AG04450 (cell line): ENCODE measurements at regions not wholly inside any gene's neighbourhood (a gene's known extent, or its start where the extent isn't known, plus 50 kb on each side); places are given as distances from the start of the nearest gene placed in this dataset.

Source experiments
- CTCF ChIA-PET: fragments of 300-600, 350-600 bp; formaldehyde crosslinking; extraction: SDS; loops from one replicate; lab custom pipeline; 2022; ENCODE audit warnings: antibody characterized with exemption, inconsistent platforms; lab: Charles Lee
- POLR2A ChIA-PET: fragments of 350-600 bp; formaldehyde crosslinking; extraction: SDS; loops from one replicate; lab custom pipeline; 2021; ENCODE audit warnings: antibody characterized with exemption, inconsistent platforms; lab: Yijun Ruan, JAX
- DNase-seq: peaks from one replicate; pipeline ENCODE4 v3.0.0-alpha.2; 2011; ENCODE audit warnings: low read depth, low spot score
- H3K27ac ChIP-seq: one replicate; pipeline ENCODE4 v1.5.1; 2012; ENCODE audit warnings: low read depth, low read length, control low read depth
- H3K27me3 ChIP-seq: one replicate; pipeline ENCODE4 v1.6.0; 2012; ENCODE audit warnings: low read length; ENCODE audit not compliant: control insufficient read depth, insufficient read depth
- H3K4me3 ChIP-seq: 2 replicates; pipeline ENCODE4 v1.5.1; 2011; ENCODE audit warnings: mild to moderate bottlenecking, low read depth, low read length, control low read depth
- H3K9me3 ChIP-seq: 2 replicates; pipeline ENCODE4 v1.5.1; 2012; ENCODE audit warnings: low read length; ENCODE audit not compliant: control insufficient read depth, insufficient read depth
- TF ChIP-seq, protein P1 (sequence below): IDR thresholded peaks from 2 replicates; pipeline ENCODE4 v1.5.1; 2011; ENCODE audit warnings: low read depth, low read length, control low read depth, inconsistent platforms

DNA sequence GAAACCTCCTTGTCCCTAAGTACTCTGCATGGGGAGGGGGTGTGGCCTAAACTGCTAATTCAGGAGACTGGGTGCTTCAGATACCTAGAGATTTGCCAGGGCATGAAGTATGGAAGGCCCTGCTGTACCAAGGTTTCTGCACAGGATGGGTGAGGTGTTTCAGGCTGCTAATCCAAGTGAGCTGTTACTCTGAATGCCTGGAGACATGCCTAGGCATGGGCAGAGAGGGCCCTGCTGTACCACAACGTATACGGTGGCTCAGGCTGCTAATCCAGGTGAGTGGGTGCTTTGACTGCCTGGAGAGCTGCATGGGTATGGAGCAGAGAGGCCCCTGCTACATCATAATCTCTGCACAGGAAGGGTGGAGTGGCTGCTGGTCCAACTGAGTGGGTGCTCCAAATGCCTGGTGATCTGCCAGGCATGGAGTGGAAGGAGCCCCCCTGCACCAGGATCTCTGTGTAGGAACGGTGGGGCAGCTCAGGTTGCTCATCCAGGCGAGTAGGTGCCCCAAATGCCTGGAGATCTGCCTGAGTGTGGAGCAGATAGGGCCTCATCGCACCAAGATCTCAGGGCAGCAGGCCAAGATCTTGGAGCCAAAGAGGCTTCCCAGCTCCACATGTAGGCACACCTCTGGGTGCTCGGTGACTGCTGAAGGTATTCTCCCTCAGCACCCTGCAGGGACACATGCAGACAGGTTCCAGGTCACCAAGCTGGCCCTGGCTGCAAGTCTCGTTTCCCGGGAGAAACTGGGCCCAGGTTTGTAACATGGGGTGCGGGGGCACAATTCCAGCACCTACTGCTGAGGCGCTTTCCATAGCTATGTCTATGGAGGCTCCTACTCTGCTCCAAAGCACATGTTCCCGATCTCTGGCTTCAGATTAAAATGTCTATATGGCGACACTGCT, 252.5 kb upstream of the PLXNA2 start:
- Histone ChIP-seq H3K27ac (no peak overlapping the region), H3K27me3 (no peaks in the 10 kb centered on the region), H3K9me3 (no peaks in the 10 kb centered on the region), H3K4me3 (no peak overlapping the region)
- DNase-seq, result no peak
- TF ChIP-seq, protein P1, sequence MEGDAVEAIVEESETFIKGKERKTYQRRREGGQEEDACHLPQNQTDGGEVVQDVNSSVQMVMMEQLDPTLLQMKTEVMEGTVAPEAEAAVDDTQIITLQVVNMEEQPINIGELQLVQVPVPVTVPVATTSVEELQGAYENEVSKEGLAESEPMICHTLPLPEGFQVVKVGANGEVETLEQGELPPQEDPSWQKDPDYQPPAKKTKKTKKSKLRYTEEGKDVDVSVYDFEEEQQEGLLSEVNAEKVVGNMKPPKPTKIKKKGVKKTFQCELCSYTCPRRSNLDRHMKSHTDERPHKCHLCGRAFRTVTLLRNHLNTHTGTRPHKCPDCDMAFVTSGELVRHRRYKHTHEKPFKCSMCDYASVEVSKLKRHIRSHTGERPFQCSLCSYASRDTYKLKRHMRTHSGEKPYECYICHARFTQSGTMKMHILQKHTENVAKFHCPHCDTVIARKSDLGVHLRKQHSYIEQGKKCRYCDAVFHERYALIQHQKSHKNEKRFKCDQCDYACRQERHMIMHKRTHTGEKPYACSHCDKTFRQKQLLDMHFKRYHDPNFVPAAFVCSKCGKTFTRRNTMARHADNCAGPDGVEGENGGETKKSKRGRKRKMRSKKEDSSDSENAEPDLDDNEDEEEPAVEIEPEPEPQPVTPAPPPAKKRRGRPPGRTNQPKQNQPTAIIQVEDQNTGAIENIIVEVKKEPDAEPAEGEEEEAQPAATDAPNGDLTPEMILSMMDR, result no peak
- CTCF ChIA-PET, result no interaction called here
- POLR2A ChIA-PET, result no interaction called here

DNA sequence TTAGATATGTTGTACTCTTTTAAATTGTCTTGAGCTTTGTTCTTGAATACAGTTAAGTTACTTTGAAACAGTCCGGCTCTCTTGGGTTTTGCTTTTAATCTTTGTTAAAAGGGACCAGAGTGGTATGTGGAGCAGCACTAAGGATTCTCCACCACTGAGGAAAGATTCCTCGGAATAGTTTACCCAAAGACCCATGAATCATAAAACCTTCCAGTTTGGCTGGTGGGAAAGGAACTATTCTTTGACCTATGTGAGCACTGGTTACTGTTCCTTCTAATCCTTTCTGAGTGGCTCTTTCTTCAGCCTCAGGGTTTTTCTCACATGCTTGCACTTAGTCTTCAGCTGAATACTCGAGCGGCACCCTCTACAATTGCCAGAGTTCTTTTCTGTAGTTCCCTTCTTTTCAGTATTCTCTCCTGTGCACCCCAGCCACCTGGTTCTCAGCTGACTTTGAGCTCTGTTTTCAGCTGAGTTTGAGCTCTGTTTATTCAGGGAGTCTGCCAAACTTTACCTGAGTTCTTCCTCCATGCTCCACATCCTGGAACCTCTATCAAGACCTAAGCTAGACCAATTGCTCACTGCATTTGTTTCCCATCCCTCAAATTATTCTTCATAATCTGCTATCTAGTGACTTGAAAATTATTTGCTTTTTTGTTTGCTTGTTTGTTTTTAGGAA, 253.8 kb upstream of the PLXNA2 start:
- ChIA-PET POLR2A (no interaction called here), CTCF (interaction anchor here (0.6 kb wide), 1 partner anchor 9 kb away, joined by 3 read pairs; no protein-coding TSS in a partner anchor)
- Histone ChIP-seq H3K9me3 (no peaks in the 10 kb centered on the region), H3K4me3 (no peak overlapping the region), H3K27me3 (no peaks in the 10 kb centered on the region), H3K27ac (no peak overlapping the region)
- no peak for DNase-seq
- TF ChIP-seq, protein P1, result no peak

DNA sequence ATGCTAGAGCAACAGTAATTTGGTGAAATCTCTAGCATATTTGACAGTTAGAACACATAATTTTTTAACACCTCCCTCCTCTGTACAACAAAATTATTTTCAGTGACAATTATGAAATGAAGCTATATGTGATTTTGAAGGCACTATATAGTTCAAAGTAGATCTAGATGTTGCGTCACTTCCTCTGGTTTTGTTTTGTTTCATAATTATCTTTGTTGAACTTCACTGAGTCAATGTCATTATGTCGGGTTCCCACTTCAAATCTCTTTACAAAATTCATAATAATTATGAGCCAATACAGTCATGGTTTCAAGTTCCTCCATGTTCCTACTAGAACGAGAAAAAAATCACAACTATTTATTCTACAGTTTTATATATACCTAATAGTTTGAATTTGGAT, 254.8 kb upstream of the PLXNA2 start:
- Histone ChIP-seq H3K4me3 (no peak overlapping the region), H3K27me3 (no peaks in the 10 kb centered on the region), H3K27ac (no peak overlapping the region), H3K9me3 (no peaks in the 10 kb centered on the region)
- CTCF ChIA-PET, result no interaction called here
- no peak for DNase-seq
- POLR2A ChIA-PET, result no interaction called here
- TF ChIP-seq, protein P1, result no peak

DNA sequence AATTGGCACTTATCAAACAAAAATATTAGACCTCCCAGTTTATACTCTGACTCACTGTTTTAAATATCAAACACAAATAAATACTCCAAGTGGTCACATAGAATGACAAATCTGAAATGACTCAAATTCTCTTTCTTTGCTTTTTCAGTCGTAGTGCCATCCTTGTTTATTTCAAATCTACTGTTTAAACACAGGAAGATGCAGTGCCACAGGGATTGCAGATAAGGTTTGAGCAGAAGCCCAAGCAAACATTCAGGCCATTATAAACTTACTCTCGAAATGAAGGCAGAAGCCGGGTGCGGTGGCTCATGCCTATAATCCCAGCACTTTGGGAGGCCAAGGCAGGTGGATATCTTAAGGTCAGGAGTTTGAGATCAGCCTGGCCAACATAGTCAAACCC, 255.4 kb upstream of the PLXNA2 start:
- ChIA-PET CTCF (no interaction called here), POLR2A (no interaction called here)
- no peak overlapping the region for H3K4me3 ChIP-seq
- H3K9me3 ChIP-seq, result no peaks in the 10 kb centered on the region
- no peak for DNase-seq
- H3K27ac ChIP-seq, result no peak overlapping the region
- TF ChIP-seq, protein P1, result no peak
- H3K27me3 ChIP-seq, result no peaks in the 10 kb centered on the region

DNA sequence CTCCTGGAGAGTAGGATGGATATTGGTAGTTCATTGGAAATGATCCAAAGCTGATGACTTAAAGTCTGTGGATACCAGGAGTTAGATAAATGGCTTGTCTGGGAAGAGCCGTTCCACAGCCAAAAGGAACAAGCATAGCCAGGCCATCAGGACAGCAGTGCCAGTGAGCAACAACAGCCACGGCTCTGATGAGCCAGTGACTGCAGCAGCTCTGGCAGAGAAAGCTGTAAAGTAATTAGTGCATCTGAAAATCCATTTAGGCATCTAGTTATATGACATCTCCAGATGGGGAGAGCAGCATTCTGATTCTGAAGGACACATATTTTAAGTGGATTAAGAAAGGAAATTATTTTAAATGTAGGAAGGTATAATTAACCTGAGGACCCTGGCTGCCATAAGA, 256.2 kb upstream of the PLXNA2 start:
- Histone ChIP-seq H3K4me3 (no peak overlapping the region), H3K27me3 (no peaks in the 10 kb centered on the region), H3K27ac (no peak overlapping the region), H3K9me3 (no peaks in the 10 kb centered on the region)
- DNase-seq, result no peak
- CTCF ChIA-PET, result interaction anchor here (0.7 kb wide), 1 partner anchor 646 kb away, joined by 3 read pairs; no protein-coding TSS in a partner anchor
- TF ChIP-seq, protein P1, result no peak
- POLR2A ChIA-PET, result no interaction called here
